Immature natural killer cell (primary cell): ENCODE measurements at regions not wholly inside any gene's neighbourhood (a gene's known extent, or its start where the extent isn't known, plus 50 kb on each side); places are given as distances from the start of the nearest gene placed in this dataset.

Experiments used
- DNase-seq, 3 donors: peaks; one replicate each; pipeline ENCODE4 v3.0.0; 2022; ENCODE audit warnings: mixed read lengths in 1 of 3
- H3K27ac Mint-ChIP-seq, 6 donors: one replicate each; pipeline ENCODE4 v1.8.0; 2020; ENCODE audit warnings: mixed read lengths in 6 of 6, mild to moderate bottlenecking in 5 of 6, inconsistent platforms in 4 of 6, moderate library complexity in 3 of 6
- H3K27me3 Mint-ChIP-seq, 3 donors: one replicate each; pipeline ENCODE4 v1.8.0; 2020 to 2021; ENCODE audit warnings: low read depth in 3 of 3, mild to moderate bottlenecking in 3 of 3, mixed read lengths in 3 of 3, moderate library complexity in 3 of 3, inconsistent platforms in 1 of 3
- H3K36me3 Mint-ChIP-seq, 3 donors: one replicate each; pipeline ENCODE4 v1.8.0; 2020; ENCODE audit warnings: mixed read lengths in 3 of 3, inconsistent platforms in 2 of 3, mild to moderate bottlenecking in 2 of 3
- H3K4me1 Mint-ChIP-seq, 2 donors: one replicate each; pipeline ENCODE4 v1.8.0; 2020; ENCODE audit warnings: inconsistent platforms in 2 of 2, mild to moderate bottlenecking in 2 of 2, mixed read lengths in 2 of 2, moderate library complexity in 1 of 2
- H3K4me3 Mint-ChIP-seq, 5 donors: one replicate each; pipeline ENCODE4 v1.8.0; 2020; ENCODE audit warnings: mild to moderate bottlenecking in 5 of 5, mixed read lengths in 5 of 5, inconsistent platforms in 3 of 5, moderate library complexity in 3 of 5
- H3K9me3 Mint-ChIP-seq, 6 donors: one replicate each; pipeline ENCODE4 v1.8.0; 2020; ENCODE audit warnings: mild to moderate bottlenecking in 6 of 6, mixed read lengths in 6 of 6, inconsistent platforms in 4 of 6, moderate library complexity in 3 of 6

DNA sequence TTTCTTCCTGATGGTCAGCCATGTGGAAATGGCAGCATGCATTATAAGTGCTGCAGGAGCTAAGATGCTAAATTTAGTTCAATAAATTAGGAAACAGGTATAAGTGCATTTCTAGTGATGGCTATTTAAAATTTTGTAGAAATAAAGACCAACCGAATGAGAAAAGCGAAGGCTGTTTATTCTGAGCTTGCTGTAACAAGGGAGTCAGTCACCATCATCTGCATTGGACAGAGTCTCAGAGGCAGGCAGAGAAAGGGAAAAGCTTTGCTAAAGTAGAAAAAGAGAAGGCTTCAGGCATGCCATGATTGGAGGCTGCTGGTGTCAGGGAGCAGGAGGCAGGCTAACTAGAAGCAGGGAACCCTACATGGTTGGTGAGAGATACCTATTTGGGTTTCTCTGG is 451.0 kb downstream of the EDEM1 start:
- Mint-ChIP-seq H3K9me3 (peaks cover 7 to 37% (median 14%) of the 10 kb centered on the region in 6 donors), H3K27me3 (peaks cover 0 to 2% (median 0%) of the 10 kb centered on the region in 3 donors), H3K36me3 (no peaks in the 10 kb centered on the region), H3K4me3 (no peak overlapping the region), H3K27ac (no peak overlapping the region), H3K4me1 (no peaks in the 10 kb centered on the region)
- DNase-seq, result no peak

DNA sequence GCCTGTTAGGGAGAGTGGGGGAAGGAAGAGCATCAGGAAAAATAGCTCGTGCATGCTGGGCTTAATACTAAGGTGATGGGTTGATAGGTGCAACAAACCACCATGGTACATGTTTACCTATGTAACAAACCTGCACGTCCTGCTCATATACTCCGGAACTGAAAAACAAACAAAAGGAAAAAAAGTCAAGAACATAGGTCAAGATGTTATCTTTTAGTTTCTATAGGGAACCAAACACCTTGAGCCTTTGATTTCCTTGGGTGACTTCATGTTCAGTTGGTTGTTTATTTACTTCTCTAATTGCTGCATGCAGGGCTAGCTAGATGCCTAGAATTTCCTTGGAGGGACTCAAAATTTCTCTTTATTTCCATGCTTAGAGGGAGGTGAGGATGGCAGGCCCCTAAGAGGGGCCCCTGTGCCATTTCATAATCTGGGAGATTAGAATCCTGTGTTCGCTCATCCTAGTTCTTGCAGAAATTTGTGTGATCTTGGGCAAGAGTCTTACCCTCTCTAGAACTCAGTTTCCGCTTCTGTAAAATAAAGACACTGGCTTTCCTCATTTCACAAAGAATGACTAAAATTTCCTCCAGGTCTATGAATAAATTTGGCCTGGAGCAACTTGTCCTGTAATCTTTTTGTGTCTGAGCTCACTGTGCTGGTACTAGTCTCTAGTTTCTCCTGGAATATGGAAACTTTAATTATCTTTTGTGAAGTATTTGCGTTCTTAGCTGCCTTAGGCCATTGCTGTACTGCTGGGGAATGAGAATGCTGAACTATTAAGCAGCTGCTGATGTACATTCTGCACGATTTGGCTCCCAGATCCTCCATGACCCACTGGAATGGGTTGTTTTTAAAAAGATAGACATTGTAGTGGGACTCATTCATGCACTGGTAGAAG is 457.5 kb downstream of the EDEM1 start:
- no peaks in the 10 kb centered on the region for H3K36me3 Mint-ChIP-seq

GRCh38 chr3:5645692-5646410 is 458.3 kb downstream of the EDEM1 start:
- H3K4me3 Mint-ChIP-seq, result no peak overlapping the region
- no peak overlapping the region for H3K27ac Mint-ChIP-seq
- no peaks in the 10 kb centered on the region for H3K27me3 Mint-ChIP-seq
- DNase-seq, result no peak
- H3K36me3 Mint-ChIP-seq, result no peaks in the 10 kb centered on the region
- H3K9me3 Mint-ChIP-seq, result peaks cover 0 to 30% (median 14%) of the 10 kb centered on the region in 6 donors
- H3K4me1 Mint-ChIP-seq, result no peaks in the 10 kb centered on the region

More for the DNA sequence above, 457.5 kb downstream of the EDEM1 start:
- no peak for DNase-seq
- Mint-ChIP-seq H3K27ac (no peak overlapping the region), H3K9me3 (peaks cover 2 to 38% (median 17%) of the 10 kb centered on the region in 6 donors), H3K27me3 (no peaks in the 10 kb centered on the region), H3K4me3 (no peak overlapping the region), H3K4me1 (no peaks in the 10 kb centered on the region)

DNA sequence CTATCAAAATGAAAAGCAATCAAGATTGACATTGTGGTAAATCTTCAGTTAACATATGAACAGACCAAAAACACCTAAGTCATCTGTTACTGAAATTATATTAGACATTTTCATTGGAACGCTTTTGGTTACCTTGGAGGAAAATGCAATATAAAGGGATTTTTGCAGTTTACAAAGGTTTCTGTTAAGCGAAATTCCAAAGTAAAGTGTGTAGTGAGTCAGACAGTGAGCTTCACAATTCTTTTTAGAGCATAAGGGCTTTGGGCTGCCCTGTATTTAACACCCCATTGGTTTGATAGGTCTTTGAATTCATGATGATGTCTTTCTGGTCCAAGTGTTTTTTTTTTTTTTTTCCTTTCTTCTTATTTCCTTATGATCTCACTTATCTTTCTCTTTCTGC is 462.8 kb downstream of the EDEM1 start:
- H3K27me3 Mint-ChIP-seq, result no peaks in the 10 kb centered on the region
- no peak overlapping the region for H3K27ac Mint-ChIP-seq
- H3K36me3 Mint-ChIP-seq, result no peaks in the 10 kb centered on the region
- H3K9me3 Mint-ChIP-seq, result peaks cover 0 to 13% (median 4%) of the 10 kb centered on the region in 6 donors
- H3K4me1 Mint-ChIP-seq, result no peaks in the 10 kb centered on the region
- H3K4me3 Mint-ChIP-seq, result no peak overlapping the region
- no peak for DNase-seq

DNA sequence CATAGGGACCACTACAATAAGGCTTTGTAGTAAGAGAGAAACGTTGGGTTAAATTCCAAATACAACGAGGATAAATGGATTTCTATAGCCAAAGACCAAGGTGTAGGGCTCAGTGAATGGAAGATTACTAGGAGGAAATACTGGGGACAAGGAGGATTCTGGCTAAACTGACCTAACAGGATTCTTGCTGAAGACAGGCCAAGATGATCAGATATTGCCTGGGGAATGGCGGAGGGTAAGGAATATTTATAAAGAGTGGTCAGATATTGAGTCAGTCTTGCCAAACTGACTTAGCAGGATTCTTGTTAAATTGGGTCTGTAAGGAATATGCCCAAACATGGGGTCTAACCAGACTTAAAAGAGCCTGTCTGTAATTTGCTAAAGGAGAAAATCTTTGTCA is 463.8 kb downstream of the EDEM1 start:
- no peaks in the 10 kb centered on the region for H3K36me3 Mint-ChIP-seq
- H3K27me3 Mint-ChIP-seq, result no peaks in the 10 kb centered on the region
- H3K27ac Mint-ChIP-seq, result no peak overlapping the region
- H3K4me3 Mint-ChIP-seq, result no peak overlapping the region
- peaks cover 0 to 18% (median 4%) of the 10 kb centered on the region in 6 donors for H3K9me3 Mint-ChIP-seq
- DNase-seq, result no peak
- no peaks in the 10 kb centered on the region for H3K4me1 Mint-ChIP-seq

- H3K4me3 Mint-ChIP-seq, result no peak overlapping the region
- no peak overlapping the region for H3K27ac Mint-ChIP-seq
- H3K9me3 Mint-ChIP-seq, result peaks cover 0 to 19% (median 4%) of the 10 kb centered on the region in 6 donors
- H3K27me3 Mint-ChIP-seq, result no peaks in the 10 kb centered on the region
- no peak for DNase-seq
- no peaks in the 10 kb centered on the region for H3K36me3 Mint-ChIP-seq
- H3K4me1 Mint-ChIP-seq, result no peaks in the 10 kb centered on the region
These were observed 466.1 kb downstream of the EDEM1 start for GRCh38 chr3:5653426-5654143.

DNA sequence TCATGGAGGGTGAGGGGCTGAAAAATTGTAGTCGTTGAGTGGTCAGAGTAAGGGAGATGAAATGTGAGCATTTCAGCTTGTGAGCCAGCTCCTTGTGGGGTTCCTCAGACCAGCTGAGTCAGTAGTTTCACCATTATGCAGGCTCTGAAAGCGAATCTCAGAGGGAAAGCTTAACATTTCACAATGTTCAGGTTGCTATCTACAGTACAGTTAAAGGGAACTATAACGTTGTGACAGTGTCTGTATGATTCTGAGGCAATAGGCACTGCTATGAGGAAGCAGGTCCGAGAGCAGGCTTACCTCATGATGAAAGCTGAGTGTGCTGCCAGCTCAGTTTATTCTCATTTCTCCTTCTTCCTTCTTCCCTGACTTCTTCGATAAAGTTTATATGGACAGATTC is 469.6 kb downstream of the EDEM1 start:
- peaks cover 3 to 29% (median 7%) of the 10 kb centered on the region in 6 donors for H3K9me3 Mint-ChIP-seq
- H3K4me3 Mint-ChIP-seq, result no peak overlapping the region
- no peaks in the 10 kb centered on the region for H3K36me3 Mint-ChIP-seq
- no peaks in the 10 kb centered on the region for H3K4me1 Mint-ChIP-seq
- DNase-seq, result no peak
- H3K27ac Mint-ChIP-seq, result no peak overlapping the region
- H3K27me3 Mint-ChIP-seq, result no peaks in the 10 kb centered on the region

GRCh38 chr3:5663601-5664000 is 476.1 kb downstream of the EDEM1 start:
- H3K4me3 Mint-ChIP-seq, result no peak overlapping the region
- H3K4me1 Mint-ChIP-seq, result no peaks in the 10 kb centered on the region
- H3K27ac Mint-ChIP-seq, result no peak overlapping the region
- H3K9me3 Mint-ChIP-seq, result peaks cover 9 to 48% (median 20%) of the 10 kb centered on the region in 6 donors
- H3K36me3 Mint-ChIP-seq, result peaks cover 0 to 6% (median 0%) of the 10 kb centered on the region in 3 donors
- H3K27me3 Mint-ChIP-seq, result no peaks in the 10 kb centered on the region
- DNase-seq, result no peak

DNA sequence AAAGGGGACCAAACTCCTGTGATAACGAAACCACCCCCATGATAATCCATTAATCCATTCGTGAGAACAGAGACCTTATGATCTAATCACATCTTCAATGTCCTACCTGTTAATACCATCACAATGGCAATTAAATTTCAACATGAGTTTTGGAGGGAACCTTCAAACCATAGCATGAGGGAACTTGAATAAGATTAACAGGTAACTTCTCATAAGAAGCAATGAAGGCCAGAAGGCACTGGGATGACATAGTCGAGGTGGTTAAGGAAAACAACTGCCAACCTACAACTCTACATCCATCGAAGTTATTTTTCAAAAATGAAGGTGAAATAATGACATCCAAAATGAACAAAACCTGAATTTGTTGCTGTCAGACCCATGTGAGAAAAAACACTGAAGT is 478.9 kb downstream of the EDEM1 start:
- Mint-ChIP-seq H3K9me3 (peaks cover 7 to 41% (median 17%) of the 10 kb centered on the region in 6 donors), H3K27me3 (peaks cover 0 to 1% (median 0%) of the 10 kb centered on the region in 3 donors), H3K4me1 (no peaks in the 10 kb centered on the region), H3K4me3 (no peak overlapping the region), H3K27ac (no peak overlapping the region), H3K36me3 (peaks cover 0 to 6% (median 0%) of the 10 kb centered on the region in 3 donors)
- no peak for DNase-seq

GRCh38 chr3:5673521-5673920 is 486.0 kb downstream of the EDEM1 start:
- H3K27me3 Mint-ChIP-seq, result peaks cover 0 to 2% (median 1%) of the 10 kb centered on the region in 3 donors
- H3K27ac Mint-ChIP-seq, result no peak overlapping the region
- H3K9me3 Mint-ChIP-seq, result peaks cover 0 to 9% (median 5%) of the 10 kb centered on the region in 6 donors
- DNase-seq, result no peak
- H3K36me3 Mint-ChIP-seq, result peaks cover 0 to 3% (median 0%) of the 10 kb centered on the region in 3 donors
- H3K4me3 Mint-ChIP-seq, result no peak overlapping the region
- H3K4me1 Mint-ChIP-seq, result no peaks in the 10 kb centered on the region

GRCh38 chr3:5675319-5675718 is 487.8 kb downstream of the EDEM1 start:
- DNase-seq, result no peak
- peaks cover 4 to 16% (median 5%) of the 10 kb centered on the region in 6 donors for H3K9me3 Mint-ChIP-seq
- no peaks in the 10 kb centered on the region for H3K4me1 Mint-ChIP-seq
- no peak overlapping the region for H3K4me3 Mint-ChIP-seq
- peaks cover 0 to 2% (median 0%) of the 10 kb centered on the region in 3 donors for H3K27me3 Mint-ChIP-seq
- H3K36me3 Mint-ChIP-seq, result peaks cover 0 to 3% (median 0%) of the 10 kb centered on the region in 3 donors
- no peak overlapping the region for H3K27ac Mint-ChIP-seq

GRCh38 chr3:5677555-5677954 is 490.0 kb downstream of the EDEM1 start:
- H3K4me1 Mint-ChIP-seq, result no peaks in the 10 kb centered on the region
- no peak overlapping the region for H3K4me3 Mint-ChIP-seq
- no peak overlapping the region for H3K27ac Mint-ChIP-seq
- H3K36me3 Mint-ChIP-seq, result peaks cover 0 to 3% (median 0%) of the 10 kb centered on the region in 3 donors
- peaks cover 0 to 2% (median 0%) of the 10 kb centered on the region in 3 donors for H3K27me3 Mint-ChIP-seq
- H3K9me3 Mint-ChIP-seq, result peaks cover 4 to 23% (median 5%) of the 10 kb centered on the region in 6 donors
- DNase-seq, result no peak

DNA sequence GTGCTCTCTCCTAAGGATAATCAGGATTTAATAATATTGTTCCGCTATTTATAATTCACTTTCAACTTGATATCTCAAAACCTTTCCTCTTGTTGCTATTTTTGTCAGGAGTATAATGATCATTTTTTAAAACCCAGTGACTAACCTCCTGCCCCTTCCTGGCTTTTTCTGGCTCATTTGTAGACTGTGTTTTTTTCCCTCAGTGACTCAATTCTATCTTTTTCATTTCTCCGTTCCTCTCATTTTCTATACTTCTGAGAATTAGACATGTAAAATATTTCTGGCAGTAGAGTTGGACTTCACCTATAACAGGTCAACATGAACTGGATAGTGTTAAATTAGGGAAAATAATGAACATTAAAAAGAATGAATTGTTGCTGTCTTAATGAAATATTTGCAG is 490.7 kb downstream of the EDEM1 start:
- H3K27ac Mint-ChIP-seq, result no peak overlapping the region
- no peak overlapping the region for H3K4me3 Mint-ChIP-seq
- peaks cover 0 to 3% (median 0%) of the 10 kb centered on the region in 3 donors for H3K36me3 Mint-ChIP-seq
- peaks cover 0 to 2% (median 0%) of the 10 kb centered on the region in 3 donors for H3K27me3 Mint-ChIP-seq
- peaks cover 4 to 23% (median 5%) of the 10 kb centered on the region in 6 donors for H3K9me3 Mint-ChIP-seq
- DNase-seq, result no peak
- H3K4me1 Mint-ChIP-seq, result no peaks in the 10 kb centered on the region
